ENCODE measurements at regions not wholly inside any gene's neighbourhood (a gene's known extent, or its start where the extent isn't known, plus 50 kb on each side); places are given as distances from the start of the nearest gene placed in this dataset.

DNA sequence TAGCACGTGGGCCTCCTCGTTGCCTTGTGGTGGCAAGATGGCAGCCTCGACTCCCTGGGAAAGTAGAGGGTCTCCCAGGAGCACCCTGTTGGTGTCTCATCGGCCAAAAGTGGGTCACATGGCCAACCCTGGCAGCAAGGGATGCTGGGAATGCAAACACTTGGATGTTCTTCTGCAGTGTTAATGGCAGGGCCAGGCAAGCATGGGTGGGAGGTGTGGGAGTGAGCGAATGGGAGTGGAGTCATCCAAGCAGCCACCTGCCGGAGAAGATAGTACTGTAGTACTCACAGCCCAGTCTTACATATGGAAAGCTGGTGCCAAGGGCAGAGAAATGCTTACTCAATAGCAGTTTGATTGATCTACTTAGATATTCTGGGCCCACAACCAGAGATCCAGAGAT lies 122.2 kb downstream of the INHBB start:
- intact Hi-C loops (cut with DNase I) = no loop called here
- ATAC-seq (no peak), DNase-seq (ENCODE audit: low spot score) (no peak)

- ATAC-seq (peak; percentile 67), DNase-seq (ENCODE audit: low spot score) (no peak)
- intact Hi-C loops (cut with DNase I) = no loop called here
Observed at GRCh38 chr2:120469426-120469825, 123.5 kb downstream of the INHBB start.

- intact Hi-C loops (cut with DNase I) = loop anchor here (5.0 kb wide), 1 partner anchor 1303 kb away; no protein-coding TSS in a partner anchor
- ATAC-seq (peak; percentile 95), DNase-seq (ENCODE audit: low spot score) (peak; percentile 74)
Observed at GRCh38 chr2:120470041-120470965, 124.4 kb downstream of the INHBB start.

DNA sequence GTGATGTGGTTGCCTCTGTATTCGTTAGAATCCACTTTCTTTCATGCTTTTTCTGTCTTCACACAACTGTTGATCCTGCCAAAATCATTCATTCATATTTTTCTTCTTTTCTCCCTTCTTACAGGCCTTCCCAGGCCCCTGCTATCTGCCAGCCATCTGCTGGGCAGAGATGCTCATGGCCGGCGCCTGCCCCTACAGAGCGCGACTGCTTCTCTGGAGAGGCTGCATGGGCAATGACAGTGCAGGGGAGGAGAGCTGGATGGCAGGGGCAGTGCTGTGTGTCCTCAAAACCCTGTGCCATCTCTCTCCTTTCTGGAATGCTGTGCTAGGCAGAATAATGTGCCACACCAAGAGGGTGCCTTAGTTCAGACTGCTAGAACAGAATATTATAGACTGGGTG lies 125.2 kb downstream of the INHBB start:
- ATAC-seq = no peak
- no peak for DNase-seq (ENCODE audit: low spot score)
- intact Hi-C loops (cut with DNase I) = loop anchor here (5.0 kb wide), 1 partner anchor 1304 kb away; no protein-coding TSS in a partner anchor

GRCh38 chr2:120472031-120472430 lies 126.1 kb downstream of the INHBB start:
- intact Hi-C loops (cut with DNase I) = loop anchor here (5.0 kb wide), 1 partner anchor 1305 kb away; no protein-coding TSS in a partner anchor
- ATAC-seq = no peak
- DNase-seq (ENCODE audit: low spot score) = no peak

DNA sequence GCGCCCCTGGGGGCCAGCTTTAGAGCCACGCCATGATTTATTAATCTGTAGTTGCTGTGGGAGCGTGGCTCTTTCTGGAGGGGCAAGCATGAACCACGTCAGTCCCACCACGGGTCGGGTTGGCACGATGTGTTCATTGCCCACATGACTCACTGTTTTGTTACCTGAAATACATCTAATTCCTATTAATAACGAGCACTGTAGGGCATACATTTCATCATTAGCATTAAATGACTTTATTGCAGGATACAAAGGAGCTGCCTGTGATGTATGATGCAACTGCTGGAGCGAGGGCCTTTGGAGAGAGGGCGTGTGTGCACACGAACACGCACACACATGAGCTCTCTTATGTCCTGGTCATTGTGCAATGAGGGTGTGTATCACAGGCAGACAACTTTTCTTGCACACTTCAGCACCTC lies 127.0 kb downstream of the INHBB start:
- DNase-seq (ENCODE audit: low spot score) (no peak), ATAC-seq (no peak)
- intact Hi-C loops (cut with DNase I) = loop anchor here (5.0 kb wide), 1 partner anchor 1306 kb away; no protein-coding TSS in a partner anchor

- intact Hi-C loops (cut with DNase I) = loop anchor here (5.0 kb wide), 1 partner anchor 1306 kb away; no protein-coding TSS in a partner anchor
- DNase-seq (ENCODE audit: low spot score) = no peak
- no peak for ATAC-seq
Observed at GRCh38 chr2:120473522-120474271, 127.8 kb downstream of the INHBB start.

DNA sequence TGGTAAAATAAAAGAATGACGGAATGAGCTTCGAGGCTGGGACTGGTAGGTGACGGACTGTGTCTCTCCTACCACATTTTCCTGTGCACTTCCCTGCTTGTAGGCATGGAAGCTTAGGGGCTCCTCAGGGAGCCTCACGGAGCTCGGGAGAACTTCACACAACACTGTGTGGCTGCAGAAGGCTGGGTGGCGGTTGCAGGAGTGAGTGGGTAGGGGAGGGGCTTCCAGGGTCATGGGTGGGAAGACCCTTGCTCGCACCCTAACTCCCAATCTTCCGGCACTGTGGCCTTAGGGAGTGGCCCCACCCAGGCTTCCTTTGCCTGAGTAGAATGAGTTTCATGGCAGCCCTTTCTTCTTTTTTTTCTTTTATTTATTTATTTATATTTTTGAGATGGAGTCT lies 128.6 kb downstream of the INHBB start:
- ATAC-seq = no peak
- DNase-seq (ENCODE audit: low spot score) = no peak
- intact Hi-C loops (cut with DNase I) = loop anchor here (5.0 kb wide), 1 partner anchor 1307 kb away; no protein-coding TSS in a partner anchor

GRCh38 chr2:120476141-120476540 lies 130.2 kb downstream of the INHBB start:
- ATAC-seq (no peak), DNase-seq (ENCODE audit: low spot score) (no peak)
- intact Hi-C loops (cut with DNase I) = no loop called here

- DNase-seq (ENCODE audit: low spot score) (no peak), ATAC-seq (no peak)
- intact Hi-C loops (cut with DNase I) = no loop called here
Observed at GRCh38 chr2:120477198-120477597, 131.3 kb downstream of the INHBB start.

- no peak for DNase-seq (ENCODE audit: low spot score)
- intact Hi-C loops (cut with DNase I) = no loop called here
- ATAC-seq = no peak
Observed at GRCh38 chr2:120477831-120478481, 132.0 kb downstream of the INHBB start.

DNA sequence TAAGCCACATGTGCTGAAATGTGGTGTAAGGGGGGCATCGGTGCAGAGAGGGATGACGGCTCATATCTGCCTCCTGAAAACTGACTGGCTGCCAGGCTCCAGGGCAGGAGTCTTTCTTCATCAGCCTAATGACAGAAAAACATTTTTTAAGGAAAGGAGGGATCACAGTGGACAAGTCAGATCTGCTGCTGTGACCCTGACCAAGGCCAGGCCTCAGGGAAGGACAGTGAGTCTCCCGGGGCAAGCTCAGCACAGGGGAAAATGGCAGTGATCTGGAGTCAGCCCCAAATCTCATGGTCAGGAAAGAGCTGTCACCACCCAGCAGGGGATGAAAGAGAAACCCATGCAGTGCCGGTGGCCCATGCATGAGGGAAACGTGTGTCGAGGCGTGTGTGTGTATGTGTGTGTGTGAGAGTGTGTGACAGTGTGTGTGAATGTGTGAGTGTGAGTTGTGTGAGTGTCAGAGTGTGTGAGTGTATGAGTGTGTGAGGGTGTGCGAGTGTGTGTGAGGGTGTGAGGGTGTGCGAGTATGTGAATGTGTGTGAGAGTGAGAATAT lies 134.5 kb downstream of the INHBB start:
- DNase-seq (ENCODE audit: low spot score) = no peak
- intact Hi-C loops (cut with DNase I) = no loop called here

GRCh38 chr2:120480903-120481445 lies 135.0 kb downstream of the INHBB start:
- ATAC-seq = no peak
- DNase-seq (ENCODE audit: low spot score) = no peak
- intact Hi-C loops (cut with DNase I) = no loop called here

More for the DNA sequence above, 134.5 kb downstream of the INHBB start:
- no peak for ATAC-seq

DNA sequence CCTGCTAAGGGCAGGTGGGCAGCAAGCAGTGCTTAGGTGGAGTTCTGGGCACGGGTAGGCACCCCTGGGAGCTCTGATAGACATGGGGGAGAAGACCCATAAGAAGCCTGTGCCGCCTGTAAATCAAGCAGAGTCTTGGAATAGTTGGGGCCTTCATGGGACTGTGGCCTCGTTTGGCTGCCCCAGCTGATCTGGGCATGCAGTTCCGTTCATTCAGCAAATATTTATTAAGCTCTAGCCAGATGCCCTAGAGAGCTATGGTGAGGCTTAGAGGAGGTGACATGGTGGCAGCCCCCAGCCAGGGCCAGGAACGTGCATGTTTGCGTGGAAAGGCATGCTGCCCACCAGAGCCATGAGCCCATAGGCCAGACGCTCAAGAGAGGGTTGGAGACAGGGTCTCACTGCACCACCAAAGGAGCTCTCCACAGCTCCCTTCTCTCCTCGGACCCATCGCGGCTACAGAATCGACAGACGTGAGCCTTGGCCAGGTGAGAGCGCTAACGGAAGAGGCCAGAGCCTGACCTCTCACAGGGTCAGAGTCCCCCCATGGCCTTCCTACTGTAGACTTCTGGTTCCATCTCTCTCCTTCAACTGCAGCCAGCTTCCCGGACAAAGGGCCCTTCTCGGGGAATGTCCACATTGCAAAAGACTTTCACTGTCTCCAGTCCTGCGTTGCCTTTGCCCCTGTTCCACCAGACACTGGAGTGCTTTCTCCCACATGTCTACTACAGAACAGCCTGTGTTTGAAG lies 135.7 kb downstream of the INHBB start:
- intact Hi-C loops (cut with DNase I) = no loop called here
- DNase-seq (ENCODE audit: low spot score) (no peak), ATAC-seq (peak; percentile 7)

DNA sequence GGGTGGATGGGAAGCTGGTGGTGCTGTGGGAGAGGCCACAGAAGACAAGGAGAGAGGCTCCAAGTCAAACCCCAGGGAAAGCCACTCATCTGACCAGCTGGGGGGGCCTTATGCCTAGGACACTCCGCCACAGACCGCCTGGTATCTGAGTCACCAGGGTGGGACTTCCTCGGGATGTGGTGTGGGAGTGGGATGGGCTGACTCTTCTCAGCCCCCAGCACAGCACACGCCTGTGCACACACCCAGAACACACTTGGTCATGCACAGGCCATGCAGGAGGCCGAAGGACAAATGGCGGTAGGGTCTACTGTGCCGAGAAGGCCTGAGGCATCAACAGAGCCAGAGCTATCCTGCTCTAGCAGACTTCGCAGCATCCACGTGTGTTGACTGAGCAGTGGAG lies 136.4 kb downstream of the INHBB start:
- intact Hi-C loops (cut with DNase I) = no loop called here
- ATAC-seq = no peak
- no peak for DNase-seq (ENCODE audit: low spot score)

- DNase-seq (ENCODE audit: low spot score) (no peak), ATAC-seq (no peak)
- intact Hi-C loops (cut with DNase I) = no loop called here
Observed at GRCh38 chr2:120483355-120483754, 137.4 kb downstream of the INHBB start.

DNA sequence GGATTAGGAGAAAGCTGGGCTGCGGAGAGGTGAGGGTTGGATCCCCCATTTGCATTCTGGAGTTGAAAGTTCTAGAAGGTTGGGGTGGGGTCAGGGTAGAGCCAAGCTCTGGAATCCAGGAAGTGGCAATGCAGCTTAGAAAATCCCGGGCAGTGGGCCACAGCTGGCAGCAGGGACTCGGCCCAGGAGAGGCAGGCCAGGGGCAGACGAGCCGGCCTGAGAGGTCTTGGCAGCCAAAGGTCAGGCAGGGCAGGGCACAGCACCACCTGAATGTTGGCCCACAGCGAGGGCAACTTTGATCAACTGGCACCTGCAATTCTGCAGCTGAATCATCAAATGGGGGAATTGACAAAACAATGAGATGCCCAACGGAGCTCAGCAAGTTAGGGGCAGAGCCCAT lies 139.2 kb downstream of the INHBB start:
- no peak for DNase-seq (ENCODE audit: low spot score)
- intact Hi-C loops (cut with DNase I) = no loop called here

DNA sequence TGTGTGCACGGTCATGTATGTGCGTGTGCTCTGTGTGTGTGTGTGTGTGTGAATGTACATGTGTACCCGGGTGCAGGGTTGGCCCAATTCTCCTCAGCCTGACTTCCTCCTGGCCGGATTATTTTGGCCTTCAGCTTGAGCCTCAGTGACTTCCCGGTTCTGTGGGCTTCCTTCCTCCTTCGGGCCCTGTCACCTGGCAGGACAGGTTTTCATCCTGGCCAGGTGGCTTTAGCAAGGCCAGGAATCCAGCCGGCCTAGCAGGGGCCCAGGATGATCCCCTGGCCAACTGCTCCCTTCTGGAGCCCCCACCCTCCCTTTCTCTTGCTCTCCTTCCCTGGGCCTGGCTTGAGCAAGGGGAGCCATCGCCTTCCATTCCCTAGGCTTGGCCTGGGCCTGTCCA lies 140.5 kb downstream of the INHBB start:
- DNase-seq (ENCODE audit: low spot score) = no peak
- ATAC-seq = no peak
- intact Hi-C loops (cut with DNase I) = no loop called here

More for the DNA sequence above, 139.2 kb downstream of the INHBB start:
- no peak for ATAC-seq
